Pancreas (tissue), 10 donors: ENCODE measurements at regions not wholly inside any gene's neighbourhood (a gene's known extent, or its start where the extent isn't known, plus 50 kb on each side); places are given as distances from the start of the nearest gene placed in this dataset.

Experiments used
- ATAC-seq, 4 donors: fragments of 200-7000 bp; cut with Tn5 transposase; one replicate each; pipeline versions ENCODE4 v1.8.0 to v1.9.1; 2020; ENCODE audit warnings: mild to moderate bottlenecking in 4 of 4, moderate library complexity in 4 of 4
- DNase-seq, 6 donors: peaks; one replicate each; pipeline ENCODE4 v3.0.0-alpha.2; 2020
- FAIRE-seq: peaks from 2 replicates; lab custom pipeline; 2012; peaks lifted over from hg19 to GRCh38; lab: Jason Lieb, UNC
- H3K27ac ChIP-seq, 4 donors: fragments of 200-600 bp; sonication (generic); 1 replicate in 3 of 4; 2 replicates in 1 of 4; pipeline versions ENCODE4 v1.5.0 to v1.8.0; 2020
- H3K27me3 ChIP-seq, 4 donors: fragments of 200-600 bp; one replicate each; pipeline ENCODE4 v1.8.0; 2021
- H3K36me3 ChIP-seq, 3 donors: fragments of 200-600 bp; sonication (generic) in 1 of 3; one replicate each; pipeline versions ENCODE4 v1.5.0 to v1.8.0; 2020 to 2021
- H3K4me1 ChIP-seq, 3 donors: fragments of 200-600 bp; one replicate each; pipeline ENCODE4 v1.8.0; 2021
- H3K4me3 ChIP-seq, 4 donors: fragments of 200-600 bp; sonication (generic) in 2 of 4; one replicate each; pipeline versions ENCODE4 v1.5.0 to v1.8.0; 2020 to 2021
- H3K9me3 ChIP-seq, 4 donors: fragments of 200-600 bp; one replicate each; pipeline ENCODE4 v1.8.0; 2021
- CTCF ChIP-seq, 4 donors: fragments of 200-600 bp; sonication (generic) in 3 of 4; IDR thresholded peaks; one replicate each; pipeline versions ENCODE4 v1.5.0 to v1.8.0; 2021; ENCODE audit warnings: antibody characterized with exemption in 4 of 4
- whole genome bisulfite sequencing, 2 donors: extraction: QIAGEN DNeasy Blood & Tissue Kit; methylation state at CpG; one replicate each; pipeline ENCODE4 v1.1.7; 2013; 5-methylcytosine and 5-hydroxymethylcytosine counted together
- intact Hi-C, 3 donors: fragments of 100-400 bp; cut with DNase I; formaldehyde crosslinking; loops; one replicate each; pipeline versions ENCODE4 v1.11.1 to v1.14.2; 2022
- donor health status: healthy with polysubstance abuse.
- donor health status: DM: no; HTN: no; CAD: no; lungs with moderate emphysema.
- donor health status: DM: no; HTN: no; CAD: no.
- donor health status: control.
- donor health status: control.
- donor health status: Bipolar disorder and iron deficiency.
- donor health status: DM: yes; HTN: yes; CAD: no.
- donor health status: DM: no; HTN: no; CAD: no.
- donor health status: DM: no; HTN: no; CAD: no.
- donor health status: DM: yes; HTN: yes; CAD: no.

GRCh38 chr14:44712024-44712815 is 205.1 kb upstream of the FSCB start:
- FAIRE-seq (no peak), DNase-seq (no peak), ATAC-seq (no peak)
- no peaks in the 10 kb centered on the region for H3K36me3 ChIP-seq
- no peaks in the 10 kb centered on the region for H3K9me3 ChIP-seq
- no peaks in the 10 kb centered on the region for H3K27me3 ChIP-seq
- WGBS, 2 donors, result 40 to 47% methylated on average over 9 of the region's 9 CpGs
- H3K4me1 ChIP-seq, result no peaks in the 10 kb centered on the region
- H3K27ac ChIP-seq, result no peak overlapping the region
- H3K4me3 ChIP-seq, result no peak overlapping the region
- intact Hi-C loops, result no loop called here
- TF ChIP-seq CTCF (IDR thresholded peaks at IDR 0.05), result no peak

DNA sequence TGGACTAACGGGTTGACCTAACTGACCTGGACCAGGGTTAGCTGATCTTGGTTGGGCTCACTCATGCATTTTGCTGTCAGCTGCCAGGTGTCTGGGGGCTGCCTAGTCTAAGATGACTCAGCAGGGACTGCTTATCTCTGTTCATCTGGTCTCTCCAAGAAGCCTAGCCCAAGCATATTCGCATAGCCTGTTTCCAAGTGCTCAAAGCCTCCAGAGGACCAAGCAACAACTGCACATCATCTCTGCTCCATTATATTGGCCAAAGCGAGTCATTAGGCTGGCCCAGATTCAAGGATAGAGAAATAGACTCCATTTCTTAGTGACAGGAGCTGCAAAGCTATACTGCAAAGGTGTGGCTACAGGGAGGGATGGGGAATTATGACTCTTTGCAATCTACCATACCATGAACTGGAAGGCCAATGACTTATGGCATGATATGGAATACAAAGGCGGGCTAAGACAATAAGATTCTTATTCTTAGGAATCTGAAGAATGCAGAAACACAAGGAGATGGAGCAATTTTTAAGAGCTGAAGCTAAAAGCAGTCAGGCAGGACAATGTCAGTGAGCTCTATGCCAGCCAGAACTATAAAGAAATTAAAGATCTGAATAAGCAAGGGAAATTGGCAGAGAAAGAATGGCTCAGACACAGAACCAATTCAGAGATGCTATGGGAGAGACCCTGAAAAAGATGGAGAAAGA is 194.6 kb upstream of the FSCB start:
- Histone ChIP-seq H3K9me3 (no peaks in the 10 kb centered on the region), H3K4me1 (no peaks in the 10 kb centered on the region), H3K4me3 (no peak overlapping the region), H3K27ac (no peak overlapping the region), H3K27me3 (no peaks in the 10 kb centered on the region), H3K36me3 (no peaks in the 10 kb centered on the region)
- FAIRE-seq (no peak), DNase-seq (no peak), ATAC-seq (no peak)
- no peak for TF ChIP-seq CTCF (IDR thresholded peaks at IDR 0.05)
- intact Hi-C loops, result no loop called here
- 47 to 64% methylated on average over 4 of the region's 4 CpGs for WGBS, 2 donors

- ATAC-seq (no peak), DNase-seq (no peak), FAIRE-seq (no peak)
- WGBS, 2 donors, result 67 to 70% methylated on average over 1 of the region's 1 CpG
- H3K4me3 ChIP-seq, result no peak overlapping the region
- no peaks in the 10 kb centered on the region for H3K36me3 ChIP-seq
- intact Hi-C loops, result no loop called here
- H3K9me3 ChIP-seq, result no peaks in the 10 kb centered on the region
- no peaks in the 10 kb centered on the region for H3K27me3 ChIP-seq
- TF ChIP-seq CTCF (IDR thresholded peaks at IDR 0.05), result no peak
- H3K4me1 ChIP-seq, result no peaks in the 10 kb centered on the region
- H3K27ac ChIP-seq, result no peak overlapping the region
These were observed 193.6 kb upstream of the FSCB start for GRCh38 chr14:44700694-44701093.

- Histone ChIP-seq H3K36me3 (no peaks in the 10 kb centered on the region), H3K4me1 (no peaks in the 10 kb centered on the region), H3K27me3 (no peaks in the 10 kb centered on the region), H3K27ac (no peak overlapping the region), H3K9me3 (no peaks in the 10 kb centered on the region), H3K4me3 (no peak overlapping the region)
- FAIRE-seq (no peak), DNase-seq (no peak), ATAC-seq (no peak)
- intact Hi-C loops, result no loop called here
- no peak for TF ChIP-seq CTCF (IDR thresholded peaks at IDR 0.05)
- 54 to 58% methylated on average over 2 of the region's 2 CpGs for WGBS, 2 donors
These were observed 193.1 kb upstream of the FSCB start for GRCh38 chr14:44700184-44700583.

DNA sequence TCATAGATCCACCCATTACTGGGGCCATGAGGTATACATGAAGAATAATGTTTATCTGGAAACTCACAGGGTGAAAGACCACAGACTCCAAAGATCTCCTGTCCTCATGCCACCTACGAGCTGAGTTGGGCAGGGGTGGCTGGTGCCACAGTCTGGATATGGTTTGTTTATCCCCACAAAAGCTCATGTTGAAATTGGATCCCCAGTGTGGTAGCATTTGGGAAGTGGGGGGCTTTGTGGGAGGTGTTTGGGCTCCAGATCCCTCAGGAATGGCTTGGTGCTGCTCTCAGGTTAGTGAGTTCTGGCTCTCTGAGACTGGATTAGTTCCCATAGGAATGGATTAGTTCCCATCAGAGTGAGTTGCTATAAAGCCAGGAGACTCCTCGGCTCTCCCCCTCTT is 192.3 kb upstream of the FSCB start:
- Histone ChIP-seq H3K4me1 (no peaks in the 10 kb centered on the region), H3K27ac (no peak overlapping the region), H3K36me3 (no peaks in the 10 kb centered on the region), H3K27me3 (no peaks in the 10 kb centered on the region), H3K9me3 (no peaks in the 10 kb centered on the region), H3K4me3 (no peak overlapping the region)
- DNase-seq (no peak), ATAC-seq (no peak), FAIRE-seq (no peak)
- no peak for TF ChIP-seq CTCF (IDR thresholded peaks at IDR 0.05)
- WGBS, 2 donors, result 34 to 35% methylated on average over 2 of the region's 2 CpGs
- intact Hi-C loops, result no loop called here
